SHP77 (cell line): ENCODE measurements at regions not wholly inside any gene's neighbourhood (a gene's known extent, or its start where the extent isn't known, plus 50 kb on each side); places are given as distances from the start of the nearest gene placed in this dataset.
"Not testable (repeated sequence)": the region's sequence is repeated elsewhere in the genome, so short reads cannot be mapped to it uniquely, and the experiment has no call there.

ENCODE experiments used
- DNase-seq, 2 experiments: peaks; one replicate each; lab custom pipeline; 2025; lab: John Stamatoyannopoulos, UW

DNA sequence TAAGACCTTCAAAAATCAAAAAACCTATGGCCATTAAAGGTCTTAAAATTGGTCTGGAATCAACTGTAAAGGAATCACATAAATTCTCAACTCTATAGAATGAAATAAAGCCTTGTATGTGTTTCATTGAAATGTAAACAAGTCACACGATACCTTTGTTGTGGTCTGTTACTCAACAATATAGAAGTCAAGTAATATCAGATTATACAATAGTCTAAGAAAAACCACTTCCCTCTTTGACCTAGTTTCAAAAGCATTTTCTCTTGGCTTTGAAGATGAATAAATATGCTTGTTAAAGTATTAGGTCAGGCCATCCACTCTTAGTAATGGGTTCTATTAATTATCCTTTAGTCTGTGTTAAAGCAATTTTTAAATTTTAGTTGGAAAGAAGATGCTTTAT lies 79.8 kb upstream of the DIO2 start:
- DNase-seq, result no peak

DNA sequence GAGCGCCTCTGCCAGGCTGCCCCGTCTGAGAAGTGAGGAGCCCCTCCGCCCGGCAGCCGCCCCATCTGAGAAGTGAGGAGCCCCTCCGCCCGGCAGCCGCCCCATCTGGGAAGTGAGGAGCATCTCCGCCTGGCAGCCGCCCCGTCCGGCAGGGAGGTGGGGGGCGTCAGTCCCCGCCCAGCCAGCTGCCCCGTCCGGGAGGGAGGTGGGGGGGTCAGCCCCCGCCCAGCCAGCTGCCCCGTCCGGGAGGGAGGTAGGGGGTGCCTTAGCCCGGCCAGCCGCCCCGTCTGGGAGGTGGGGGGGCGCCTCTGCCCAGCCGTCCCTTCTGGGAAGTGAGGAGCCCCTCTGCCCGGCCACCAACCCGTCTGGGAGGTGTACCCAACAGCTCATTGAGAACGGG lies 75.4 kb upstream of the DIO2 start:
- not testable (repeated sequence) for DNase-seq

DNA sequence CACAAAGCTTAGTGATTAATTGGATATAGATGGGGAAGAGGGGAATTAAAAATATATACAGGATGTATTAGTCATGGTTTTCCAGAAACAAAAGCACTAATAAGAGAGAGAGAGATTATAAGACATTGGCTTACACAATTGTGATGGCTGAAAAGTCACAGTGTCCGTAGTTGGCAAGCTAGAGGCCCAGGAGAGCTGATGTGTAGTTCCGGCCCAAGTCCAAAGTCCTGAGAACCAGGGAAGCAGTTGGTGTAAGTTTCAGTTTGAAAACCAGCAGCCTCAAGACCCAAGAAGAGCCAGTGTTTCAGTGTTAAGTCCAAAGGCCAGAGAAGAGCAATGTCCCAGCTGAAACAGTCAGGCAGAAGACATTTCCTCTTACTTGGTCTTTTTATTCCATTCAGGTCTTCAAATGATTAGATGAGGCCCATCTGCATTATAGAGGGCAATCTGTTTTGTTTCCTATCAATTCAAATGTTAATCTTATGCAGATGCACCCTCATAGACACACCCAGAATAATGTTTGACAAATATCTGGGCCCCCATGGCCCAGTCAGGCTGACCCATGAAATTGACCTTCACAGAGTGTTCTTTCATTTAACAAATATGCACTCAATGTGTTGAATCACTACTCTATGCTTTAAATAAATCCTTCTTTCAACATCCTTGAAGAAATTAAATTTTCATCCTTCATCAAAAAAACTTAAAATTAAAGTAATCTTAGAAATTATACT lies 67.2 kb upstream of the DIO2 start:
- no peak for DNase-seq

DNA sequence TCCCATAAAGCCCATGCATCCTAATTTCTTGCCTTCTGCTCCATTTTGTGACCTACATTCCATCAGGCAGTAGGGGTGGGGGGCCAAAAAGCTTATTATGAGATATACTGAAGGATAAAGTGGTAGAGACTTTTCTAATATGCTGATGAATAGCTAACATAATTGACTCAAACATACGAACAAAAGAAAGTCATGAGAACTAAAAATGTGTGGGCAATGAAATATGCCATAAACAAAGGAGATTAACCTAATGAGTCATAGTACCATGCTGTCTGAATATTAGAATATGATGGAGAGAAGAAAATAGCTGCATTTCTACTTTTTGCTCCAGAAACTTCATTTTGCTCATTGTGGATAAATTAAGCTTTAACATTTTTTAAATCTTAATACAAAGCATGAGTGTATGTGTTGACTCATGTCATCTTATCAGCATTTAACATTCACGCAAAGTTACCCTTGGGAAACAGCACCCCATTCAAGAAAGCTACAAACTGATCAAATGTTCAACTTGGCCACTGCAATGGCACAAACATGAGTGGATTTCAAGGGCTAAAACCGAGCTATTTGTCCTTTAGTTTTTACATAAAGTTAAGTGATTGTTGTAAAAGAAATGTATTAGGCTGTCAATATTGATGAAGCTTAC lies 64.0 kb upstream of the DIO2 start:
- DNase-seq, result no peak

DNA sequence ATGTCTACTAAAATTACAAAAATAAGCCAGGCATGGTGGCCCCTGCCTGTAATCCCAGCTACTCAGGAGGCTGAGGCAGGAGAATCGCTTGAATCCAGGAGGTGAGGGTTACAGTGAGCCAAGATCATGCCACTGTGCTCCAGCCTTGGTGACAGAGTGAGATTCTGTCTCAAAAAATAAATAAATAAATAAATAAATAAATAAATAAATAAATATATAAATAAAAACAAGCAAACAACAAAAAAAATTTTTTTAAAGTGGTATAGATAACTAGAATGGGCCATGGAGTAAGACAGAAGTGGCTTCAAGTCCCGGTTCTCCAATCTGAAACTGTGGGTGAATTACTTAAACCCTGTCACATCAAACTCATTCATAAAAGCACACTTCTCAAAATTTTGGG lies 63.0 kb upstream of the DIO2 start:
- not testable (repeated sequence) for DNase-seq

DNA sequence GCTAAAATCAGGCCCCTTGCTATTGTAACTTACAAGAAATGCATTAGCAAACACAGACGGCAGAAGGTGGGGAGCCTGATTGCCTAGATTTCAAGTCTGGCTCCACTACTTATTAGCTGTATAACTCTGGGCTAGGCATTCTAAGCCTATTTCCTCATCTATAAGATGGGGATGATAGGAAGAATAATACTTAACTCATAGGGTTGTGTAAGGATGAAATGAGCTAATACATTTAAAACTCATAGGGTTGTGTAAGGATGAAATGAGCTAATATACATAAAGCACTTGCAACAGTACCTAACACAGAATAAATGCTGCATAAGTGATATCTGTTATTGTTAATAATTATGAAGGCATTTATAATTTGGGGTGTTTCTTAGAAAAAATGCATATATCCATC lies 60.1 kb upstream of the DIO2 start:
- no peak for DNase-seq

DNA sequence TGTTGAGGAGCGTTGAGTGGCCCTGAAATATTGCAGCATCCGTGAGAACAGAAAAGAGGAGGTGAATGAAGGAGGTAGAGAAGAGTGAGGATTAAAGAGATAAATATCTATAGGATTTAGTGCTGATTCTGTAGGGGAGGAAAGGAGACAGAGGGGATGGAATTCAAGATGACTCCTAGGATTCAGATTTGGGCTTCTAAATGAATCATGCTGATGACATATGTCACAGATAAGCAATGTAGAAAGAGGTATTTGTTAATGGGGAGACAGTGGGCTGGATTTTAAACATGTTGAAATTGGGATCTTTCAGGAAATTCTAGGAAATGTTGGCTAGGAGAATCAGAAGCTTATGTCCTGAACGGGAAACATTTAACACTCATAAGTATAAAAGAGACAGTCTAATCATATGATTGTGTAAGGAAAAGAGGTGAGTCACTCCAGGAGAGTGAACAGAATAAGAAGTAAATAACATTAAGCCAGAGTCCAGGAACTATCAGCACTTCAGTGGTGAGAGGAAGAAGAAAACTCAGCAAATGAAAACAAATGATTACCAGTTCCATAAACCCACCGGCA lies 58.1 kb upstream of the DIO2 start:
- no peak for DNase-seq

DNA sequence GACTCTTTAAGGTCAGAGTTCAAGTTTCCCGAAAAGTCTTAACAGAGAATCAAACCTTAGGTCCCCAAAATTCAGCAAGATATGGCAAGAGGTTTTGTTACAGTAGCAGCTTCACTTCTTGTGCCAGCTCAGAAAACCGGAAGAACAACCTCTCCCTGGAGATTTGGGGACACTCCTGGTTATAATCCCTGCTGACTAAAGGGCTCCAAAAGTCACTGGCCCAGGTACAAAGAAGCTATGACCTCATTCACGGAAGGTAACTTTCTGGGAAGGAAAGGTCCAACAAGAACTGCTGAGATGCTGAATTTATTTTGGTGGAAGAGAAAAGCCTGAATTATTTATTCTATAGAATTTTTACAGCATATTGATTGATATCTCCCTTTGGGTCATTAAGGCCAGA lies 55.6 kb upstream of the DIO2 start:
- no peak for DNase-seq

DNA sequence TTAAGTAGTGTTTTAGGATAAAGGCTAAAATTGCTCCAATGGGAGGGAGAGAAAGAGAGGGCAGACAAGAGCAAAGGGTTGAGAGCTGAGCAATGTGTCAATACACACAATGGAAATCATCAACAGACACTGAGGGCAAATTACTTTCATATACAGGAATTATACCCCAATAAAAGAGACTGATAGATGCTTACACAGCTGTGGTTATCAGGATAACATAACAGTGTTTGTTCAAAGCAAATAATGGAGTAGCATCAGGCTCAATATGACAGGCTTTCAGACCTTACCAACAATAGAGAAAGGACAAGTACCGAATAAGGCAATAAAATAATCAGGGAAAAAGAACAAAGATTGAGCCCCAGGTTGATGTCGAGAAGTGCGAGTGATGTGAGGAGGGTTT lies 53.4 kb upstream of the DIO2 start:
- peak; percentile 54 to 66 for DNase-seq
